ENCODE measurements at regions not wholly inside any gene's neighbourhood (a gene's known extent, or its start where the extent isn't known, plus 50 kb on each side); places are given as distances from the start of the nearest gene placed in this dataset.

- TF ChIP-seq POLR2A (IDR thresholded peaks at IDR 0.05) (no peak), EP300 (IDR thresholded peaks at IDR 0.05) (no peak), POLR2AphosphoS5 (IDR thresholded peaks at IDR 0.05) (no peak), CTCF (IDR thresholded peaks at IDR 0.05) (no peak)
Observed at GRCh38 chr13:21231426-21231940, 55.0 kb downstream of the MRPL57 start.
